H1 (cell line): ENCODE measurements at regions not wholly inside any gene's neighbourhood (a gene's known extent, or its start where the extent isn't known, plus 50 kb on each side); places are given as distances from the start of the nearest gene placed in this dataset.

Source experiments
- CBX8 ChIP-seq: fragments of 300-800, 300-1000 bp; sonication (generic); IDR thresholded peaks from 2 replicates; pipeline ENCODE4 v1.7.1; 2016; ENCODE audit warnings: low read depth, low read length, borderline replicate concordance
- SUZ12 ChIP-seq: fragments of 200-600 bp; sonication (generic); IDR thresholded peaks from 2 replicates; pipeline ENCODE4 v1.6.1; 2012; ENCODE audit warnings: mild to moderate bottlenecking, inconsistent platforms, low read length, moderate library complexity, mixed read lengths

DNA sequence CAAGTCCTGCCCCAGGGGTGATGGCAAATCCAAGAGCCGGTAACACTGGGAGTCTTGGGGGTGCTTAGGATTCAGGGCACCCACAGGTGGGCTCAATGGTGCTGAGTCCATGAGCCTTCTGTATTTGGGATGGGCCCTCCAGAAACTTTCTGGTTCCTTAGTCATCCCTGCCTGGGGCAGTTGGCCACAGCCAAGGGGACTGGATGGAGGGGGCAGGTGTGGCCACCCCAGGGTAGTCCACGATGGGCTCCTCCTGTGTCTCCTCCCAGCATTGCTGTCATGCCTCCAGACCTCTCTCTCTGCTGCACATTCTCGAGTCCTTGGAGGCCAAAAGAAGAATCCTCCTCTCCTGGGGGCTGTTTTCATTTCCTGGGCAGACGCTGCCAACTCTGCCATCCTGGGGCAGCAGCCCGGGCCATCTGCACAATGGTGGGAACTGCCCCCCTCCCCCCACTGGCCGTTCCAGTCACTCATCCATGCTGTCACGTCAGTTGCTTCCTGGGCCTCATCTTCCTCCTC is 158.0 kb upstream of the TWIST2 start (continued):
- TF ChIP-seq CBX8 = no peak
- no peak for TF ChIP-seq SUZ12
- TF ChIP-seq, all 59 proteins: peak for 0
